NT2/D1 (cell line): ENCODE measurements at regions not wholly inside any gene's neighbourhood (a gene's known extent, or its start where the extent isn't known, plus 50 kb on each side); places are given as distances from the start of the nearest gene placed in this dataset.

Experiments
- SUZ12 ChIP-seq: IDR thresholded peaks from 2 replicates; pipeline ENCODE4 v1.6.1; 2011; ENCODE audit not compliant: insufficient read length, insufficient read depth; ENCODE audit errors: extremely low read depth
- YY1 ChIP-seq: IDR thresholded peaks from 2 replicates; pipeline ENCODE4 v1.6.1; 2011; ENCODE audit not compliant: insufficient read length, insufficient read depth
- ZNF274 ChIP-seq: IDR thresholded peaks from 2 replicates; pipeline ENCODE4 v1.6.1; 2011; ENCODE audit warnings: mild to moderate bottlenecking, low read depth, low read length

DNA sequence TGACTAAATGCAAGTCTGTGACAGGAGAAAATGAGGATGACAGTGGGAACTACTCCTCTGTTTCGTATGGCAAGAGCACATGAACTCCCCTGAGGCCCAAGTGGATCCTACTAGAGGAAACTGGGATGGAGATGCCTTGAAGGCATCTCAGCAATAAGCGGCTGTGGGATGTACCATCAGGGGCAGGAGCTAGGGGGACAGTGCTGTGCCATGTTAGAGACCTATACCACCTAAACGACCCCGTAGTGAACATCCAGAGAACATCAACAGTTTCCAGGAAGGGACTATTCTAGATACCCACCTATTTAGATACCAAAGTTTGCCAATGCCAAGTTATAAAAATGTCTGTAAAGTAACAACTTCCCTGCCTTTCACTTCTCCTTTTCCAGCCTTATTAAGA is 860.8 kb upstream of the ACVR2A start:
- TF ChIP-seq YY1, result no peak
- no peak for TF ChIP-seq ZNF274
- no peak for TF ChIP-seq SUZ12
